ENCODE measurements at regions not wholly inside any gene's neighbourhood (a gene's known extent, or its start where the extent isn't known, plus 50 kb on each side); places are given as distances from the start of the nearest gene placed in this dataset.

- DNase-seq: no peak
Observed at GRCh38 chr2:151029406-151030157, 232.1 kb downstream of the RBM43 start.

GRCh38 chr2:151028691-151029176 lies 232.9 kb downstream of the RBM43 start:
- no peak for DNase-seq

- no peak for DNase-seq
Observed at GRCh38 chr2:151027151-151027550, 234.5 kb downstream of the RBM43 start.

GRCh38 chr2:151025816-151026215 lies 235.8 kb downstream of the RBM43 start:
- no peak for DNase-seq

GRCh38 chr2:151024696-151025251 lies 236.9 kb downstream of the RBM43 start:
- no peak for DNase-seq

- DNase-seq: no peak
Observed at GRCh38 chr2:151021747-151022452, 239.8 kb downstream of the RBM43 start.

- no peak for DNase-seq
Observed at GRCh38 chr2:151020411-151020810, 241.3 kb downstream of the RBM43 start.

GRCh38 chr2:151009437-151010175 lies 252.1 kb downstream of the RBM43 start:
- DNase-seq: no peak

- DNase-seq: no peak
Observed at GRCh38 chr2:151007365-151007764, 254.3 kb downstream of the RBM43 start.

GRCh38 chr2:151002959-151003600 lies 258.6 kb downstream of the RBM43 start:
- no peak for DNase-seq

GRCh38 chr2:150997702-150998440 lies 263.8 kb downstream of the RBM43 start:
- DNase-seq: no peak

GRCh38 chr2:150997066-150997465 lies 264.6 kb downstream of the RBM43 start:
- no peak for DNase-seq

- no peak for DNase-seq
Observed at GRCh38 chr2:150994076-150994475, 267.6 kb downstream of the RBM43 start.

- DNase-seq: no peak
Observed at GRCh38 chr2:150989969-150990368, 271.7 kb downstream of the RBM43 start.

GRCh38 chr2:150985741-150986140 lies 275.9 kb downstream of the RBM43 start:
- DNase-seq: no peak

GRCh38 chr2:150983314-150983897 lies 278.3 kb downstream of the RBM43 start:
- no peak for DNase-seq

GRCh38 chr2:150981826-150982225 lies 279.8 kb downstream of the RBM43 start:
- no peak for DNase-seq

- DNase-seq: no peak
Observed at GRCh38 chr2:150978053-150978452, 283.6 kb downstream of the RBM43 start.

- no peak for DNase-seq
Observed at GRCh38 chr2:150977296-150977695, 284.4 kb downstream of the RBM43 start.

GRCh38 chr2:150976604-150977003 lies 285.1 kb downstream of the RBM43 start:
- DNase-seq: no peak

- no peak for DNase-seq
Observed at GRCh38 chr2:150974864-150975263, 286.8 kb downstream of the RBM43 start.

GRCh38 chr2:150974234-150974633 lies 287.4 kb downstream of the RBM43 start:
- no peak for DNase-seq
